ENCODE measurements at regions not wholly inside any gene's neighbourhood (a gene's known extent, or its start where the extent isn't known, plus 50 kb on each side); places are given as distances from the start of the nearest gene placed in this dataset.

DNA sequence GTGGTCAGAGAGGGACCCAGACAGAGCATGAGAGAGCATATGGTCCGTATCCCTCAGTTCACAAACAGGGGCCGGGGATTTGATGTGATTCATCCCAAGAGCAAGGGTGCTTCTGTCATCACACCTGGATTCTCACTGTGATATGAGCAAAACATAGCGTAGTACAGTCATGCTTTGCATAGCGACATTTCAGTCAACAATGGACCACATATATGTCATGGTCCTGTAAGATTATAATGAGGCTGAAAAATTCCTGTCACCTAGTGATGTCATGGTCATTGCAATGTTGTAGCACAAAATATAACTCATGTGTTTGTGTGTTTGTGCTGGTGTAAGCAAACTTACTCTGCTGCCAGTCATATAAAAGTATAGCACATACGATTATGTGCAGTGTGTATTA is 207.4 kb upstream of the CDH13 start:
- H3K9ac ChIP-seq (ENCODE audit: insufficient read depth, low read length) = no peak overlapping the region
- H2AFZ ChIP-seq (ENCODE audit: low read length) = no peak overlapping the region
- H3K4me2 ChIP-seq (ENCODE audit: extremely low read depth, insufficient read depth, low read length) = no peak overlapping the region
- no peak for TF ChIP-seq EZH2 (IDR thresholded peaks at IDR 0.05; ENCODE audit: low read length, missing control alignments)
- TF ChIP-seq, protein P1, sequence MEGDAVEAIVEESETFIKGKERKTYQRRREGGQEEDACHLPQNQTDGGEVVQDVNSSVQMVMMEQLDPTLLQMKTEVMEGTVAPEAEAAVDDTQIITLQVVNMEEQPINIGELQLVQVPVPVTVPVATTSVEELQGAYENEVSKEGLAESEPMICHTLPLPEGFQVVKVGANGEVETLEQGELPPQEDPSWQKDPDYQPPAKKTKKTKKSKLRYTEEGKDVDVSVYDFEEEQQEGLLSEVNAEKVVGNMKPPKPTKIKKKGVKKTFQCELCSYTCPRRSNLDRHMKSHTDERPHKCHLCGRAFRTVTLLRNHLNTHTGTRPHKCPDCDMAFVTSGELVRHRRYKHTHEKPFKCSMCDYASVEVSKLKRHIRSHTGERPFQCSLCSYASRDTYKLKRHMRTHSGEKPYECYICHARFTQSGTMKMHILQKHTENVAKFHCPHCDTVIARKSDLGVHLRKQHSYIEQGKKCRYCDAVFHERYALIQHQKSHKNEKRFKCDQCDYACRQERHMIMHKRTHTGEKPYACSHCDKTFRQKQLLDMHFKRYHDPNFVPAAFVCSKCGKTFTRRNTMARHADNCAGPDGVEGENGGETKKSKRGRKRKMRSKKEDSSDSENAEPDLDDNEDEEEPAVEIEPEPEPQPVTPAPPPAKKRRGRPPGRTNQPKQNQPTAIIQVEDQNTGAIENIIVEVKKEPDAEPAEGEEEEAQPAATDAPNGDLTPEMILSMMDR (conservative IDR thresholded peaks at IDR 0.05 in 1 of 2, IDR thresholded peaks at IDR 0.05 in 1 of 2; ENCODE audit: low read depth in 1 of 2, low read length in 2 of 2) = no peak
- H3K9me3 ChIP-seq (ENCODE audit: control insufficient read depth, insufficient read depth, low read depth, low read length) = no peaks in the 10 kb centered on the region
- no peak for DNase-seq (ENCODE audit: low read depth in 2 of 2)
- no peaks in the 10 kb centered on the region for H3K27me3 ChIP-seq (ENCODE audit: control insufficient read depth, insufficient read depth, low read length)
- no peaks in the 10 kb centered on the region for H3K4me1 ChIP-seq (ENCODE audit: control insufficient read depth, extremely low read depth, insufficient read depth, low read length)
- H3K27ac ChIP-seq (ENCODE audit: insufficient read depth, low read length) = no peak overlapping the region
- no peaks in the 10 kb centered on the region for H3K36me3 ChIP-seq (ENCODE audit: control insufficient read depth, insufficient read depth, low read length)
- no peak overlapping the region for H3K4me3 ChIP-seq (replicated peaks in 1 of 4; ENCODE audit: control extremely low read depth in 1 of 4, insufficient read depth in 1 of 4, low read depth in 3 of 4, low read length in 4 of 4)
- no peaks in the 10 kb centered on the region for H3K79me2 ChIP-seq (ENCODE audit: control insufficient read depth, insufficient read depth, low read length)
- no peaks in the 10 kb centered on the region for H4K20me1 ChIP-seq (ENCODE audit: control insufficient read depth, extremely low read depth, insufficient read depth, low read length)

DNA sequence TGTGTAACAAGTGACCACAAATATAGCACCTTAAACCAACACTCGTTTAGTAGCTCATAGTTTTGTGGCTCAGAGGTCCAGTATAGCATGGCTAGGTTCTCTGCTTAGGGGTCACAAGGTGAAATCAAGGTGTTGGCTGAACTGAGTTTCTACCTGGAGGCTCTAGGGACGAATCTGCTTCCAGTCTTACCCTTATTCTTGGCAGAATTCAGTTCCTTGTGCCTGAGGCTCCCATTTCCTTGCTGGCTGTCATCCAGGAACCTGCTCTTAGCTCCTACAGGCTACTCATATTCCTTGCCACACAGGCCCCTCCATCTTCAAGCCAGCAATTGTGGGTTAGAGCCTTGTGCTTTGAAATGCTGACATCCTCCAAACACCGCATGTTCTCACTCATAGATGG is 212.3 kb upstream of the CDH13 start:
- Histone ChIP-seq H3K36me3 (ENCODE audit: control insufficient read depth, insufficient read depth, low read length) (no peaks in the 10 kb centered on the region), H3K9me3 (ENCODE audit: control insufficient read depth, insufficient read depth, low read depth, low read length) (no peaks in the 10 kb centered on the region), H4K20me1 (ENCODE audit: control insufficient read depth, extremely low read depth, insufficient read depth, low read length) (no peaks in the 10 kb centered on the region), H3K79me2 (ENCODE audit: control insufficient read depth, insufficient read depth, low read length) (no peaks in the 10 kb centered on the region), H3K9ac (ENCODE audit: insufficient read depth, low read length) (no peak overlapping the region), H3K27ac (ENCODE audit: insufficient read depth, low read length) (no peak overlapping the region), H3K4me3 (replicated peaks in 1 of 4; ENCODE audit: control extremely low read depth in 1 of 4, insufficient read depth in 1 of 4, low read depth in 3 of 4, low read length in 4 of 4) (no peak overlapping the region), H3K4me2 (ENCODE audit: extremely low read depth, insufficient read depth, low read length) (no peak overlapping the region), H3K27me3 (ENCODE audit: control insufficient read depth, insufficient read depth, low read length) (no peaks in the 10 kb centered on the region), H2AFZ (ENCODE audit: low read length) (no peak overlapping the region), H3K4me1 (ENCODE audit: control insufficient read depth, extremely low read depth, insufficient read depth, low read length) (no peaks in the 10 kb centered on the region)
- TF ChIP-seq, protein P1 (conservative IDR thresholded peaks at IDR 0.05 in 1 of 2, IDR thresholded peaks at IDR 0.05 in 1 of 2; ENCODE audit: low read depth in 1 of 2, low read length in 2 of 2) = no peak
- no peak for TF ChIP-seq EZH2 (IDR thresholded peaks at IDR 0.05; ENCODE audit: low read length, missing control alignments)
- DNase-seq (ENCODE audit: low read depth in 2 of 2) = no peak

DNA sequence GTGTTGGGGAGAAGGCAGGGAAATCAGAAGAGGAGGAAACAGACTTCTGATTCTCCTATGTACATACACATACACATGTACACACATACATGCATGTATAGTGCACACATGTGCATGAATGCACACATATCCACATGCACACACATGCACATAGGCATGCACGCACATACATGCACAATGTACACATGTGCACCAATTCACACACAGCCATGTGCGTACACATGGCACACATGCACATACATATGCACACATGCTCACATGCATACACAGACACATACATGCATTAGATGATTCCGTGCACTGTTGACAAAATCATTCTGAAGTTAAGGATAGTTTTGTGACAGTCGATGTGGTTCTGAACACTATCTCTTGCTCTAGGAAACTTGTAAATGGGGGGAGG is 214.0 kb upstream of the CDH13 start:
- Histone ChIP-seq H3K79me2 (ENCODE audit: control insufficient read depth, insufficient read depth, low read length) (no peaks in the 10 kb centered on the region), H3K27me3 (ENCODE audit: control insufficient read depth, insufficient read depth, low read length) (no peaks in the 10 kb centered on the region), H3K4me3 (replicated peaks in 1 of 4; ENCODE audit: control extremely low read depth in 1 of 4, insufficient read depth in 1 of 4, low read depth in 3 of 4, low read length in 4 of 4) (no peak overlapping the region), H3K4me2 (ENCODE audit: extremely low read depth, insufficient read depth, low read length) (no peak overlapping the region), H3K9ac (ENCODE audit: insufficient read depth, low read length) (no peak overlapping the region), H3K27ac (ENCODE audit: insufficient read depth, low read length) (no peak overlapping the region), H3K9me3 (ENCODE audit: control insufficient read depth, insufficient read depth, low read depth, low read length) (no peaks in the 10 kb centered on the region), H4K20me1 (ENCODE audit: control insufficient read depth, extremely low read depth, insufficient read depth, low read length) (no peaks in the 10 kb centered on the region), H3K4me1 (ENCODE audit: control insufficient read depth, extremely low read depth, insufficient read depth, low read length) (no peaks in the 10 kb centered on the region), H2AFZ (ENCODE audit: low read length) (no peak overlapping the region), H3K36me3 (ENCODE audit: control insufficient read depth, insufficient read depth, low read length) (no peaks in the 10 kb centered on the region)
- DNase-seq (ENCODE audit: low read depth in 2 of 2) = no peak
- TF ChIP-seq, protein P1 (conservative IDR thresholded peaks at IDR 0.05 in 1 of 2, IDR thresholded peaks at IDR 0.05 in 1 of 2; ENCODE audit: low read depth in 1 of 2, low read length in 2 of 2) = no peak
- TF ChIP-seq EZH2 (IDR thresholded peaks at IDR 0.05; ENCODE audit: low read length, missing control alignments) = no peak

Measured in fibroblast of lung (primary cell).